GM21515 (cell line): ENCODE measurements at regions not wholly inside any gene's neighbourhood (a gene's known extent, or its start where the extent isn't known, plus 50 kb on each side); places are given as distances from the start of the nearest gene placed in this dataset.
"Not testable (repeated sequence)": the region's sequence is repeated elsewhere in the genome, so short reads cannot be mapped to it uniquely, and the experiment has no call there.

Source experiments
- ATAC-seq: cut with Tn5 transposase; IDR thresholded peaks from one replicate; pipeline ENCODE4 v1.9.1; 2021; ENCODE audit not compliant: unreplicated experiment

- ATAC-seq: no peak
Measured at GRCh38 chr12:47312147-47312546, 232.4 kb upstream of the AMIGO2 start.

- ATAC-seq: no peak
Measured at GRCh38 chr12:47311568-47311967, 231.8 kb upstream of the AMIGO2 start.

- ATAC-seq: no peak
Measured at GRCh38 chr12:47311010-47311409, 231.3 kb upstream of the AMIGO2 start.

GRCh38 chr12:47308672-47309071 lies 228.9 kb upstream of the AMIGO2 start:
- ATAC-seq: no peak

GRCh38 chr12:47307680-47308399 lies 228.1 kb upstream of the AMIGO2 start:
- peak; percentile 73 for ATAC-seq

GRCh38 chr12:47306773-47307679 lies 227.3 kb upstream of the AMIGO2 start:
- ATAC-seq: not testable (repeated sequence)

- ATAC-seq: no peak
Measured at GRCh38 chr12:47306130-47306529, 226.4 kb upstream of the AMIGO2 start.

GRCh38 chr12:47305464-47305863 lies 225.7 kb upstream of the AMIGO2 start:
- no peak for ATAC-seq

- ATAC-seq: no peak
Measured at GRCh38 chr12:47303995-47304560, 224.3 kb upstream of the AMIGO2 start.

GRCh38 chr12:47303207-47303606 lies 223.4 kb upstream of the AMIGO2 start:
- no peak for ATAC-seq

- no peak for ATAC-seq
Measured at GRCh38 chr12:47302111-47302671, 222.4 kb upstream of the AMIGO2 start.

- ATAC-seq: no peak
Measured at GRCh38 chr12:47299586-47299985, 219.8 kb upstream of the AMIGO2 start.

GRCh38 chr12:47297993-47298392 lies 218.2 kb upstream of the AMIGO2 start:
- no peak for ATAC-seq

- no peak for ATAC-seq
Measured at GRCh38 chr12:47296828-47297227, 217.1 kb upstream of the AMIGO2 start.

GRCh38 chr12:47293406-47293805 lies 213.6 kb upstream of the AMIGO2 start:
- no peak for ATAC-seq

GRCh38 chr12:47286676-47287075 lies 206.9 kb upstream of the AMIGO2 start:
- no peak for ATAC-seq
